GM21529 (cell line): ENCODE measurements at regions not wholly inside any gene's neighbourhood (a gene's known extent, or its start where the extent isn't known, plus 50 kb on each side); places are given as distances from the start of the nearest gene placed in this dataset.
A peak's percentile ranks its signal among the peaks of the same experiment; 100 is the strongest.
"Not testable (repeated sequence)": the region's sequence is repeated elsewhere in the genome, so short reads cannot be mapped to it uniquely, and the experiment has no call there.

Source experiments
- ATAC-seq: cut with Tn5 transposase; IDR thresholded peaks from one replicate; pipeline ENCODE4 v1.9.1; 2021; ENCODE audit not compliant: unreplicated experiment

DNA sequence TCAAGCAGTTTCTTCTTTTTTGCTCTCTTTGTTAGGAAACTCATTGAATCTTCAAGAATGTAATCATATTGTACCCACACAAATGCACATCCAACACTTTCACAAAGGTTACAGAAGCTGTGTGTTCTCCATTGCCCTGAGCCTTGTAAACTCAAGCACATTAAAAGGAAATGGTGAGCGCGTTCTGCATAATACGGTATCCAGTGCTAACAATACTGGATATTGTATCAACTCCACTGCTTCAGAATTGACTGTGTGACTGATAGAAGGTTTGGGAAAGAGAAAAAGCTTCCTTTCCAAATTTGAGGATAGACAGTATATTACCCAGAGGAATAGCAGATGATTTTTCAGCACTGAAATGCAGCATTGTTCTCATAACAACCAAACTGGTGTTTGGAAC lies 268.9 kb upstream of the RBMS3 start:
- ATAC-seq = no peak

DNA sequence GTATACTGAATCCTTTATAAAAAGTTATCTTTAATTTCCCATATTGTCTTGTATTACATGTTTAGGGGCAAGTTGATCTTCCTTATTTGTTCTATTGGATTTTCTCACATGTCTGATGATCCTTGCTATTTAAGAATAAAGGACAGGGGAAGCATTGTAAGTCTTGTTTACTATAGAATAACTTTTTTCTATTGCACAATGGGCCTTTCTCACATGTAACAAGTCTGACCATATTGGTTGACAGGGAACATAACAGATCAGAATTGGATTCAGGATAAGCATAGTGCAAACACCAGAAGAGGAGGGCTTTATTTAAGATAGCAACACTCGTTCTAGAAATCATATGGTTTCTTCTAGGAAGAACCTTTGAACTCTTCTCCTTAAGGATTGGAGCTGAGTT lies 257.9 kb upstream of the RBMS3 start:
- ATAC-seq = no peak

DNA sequence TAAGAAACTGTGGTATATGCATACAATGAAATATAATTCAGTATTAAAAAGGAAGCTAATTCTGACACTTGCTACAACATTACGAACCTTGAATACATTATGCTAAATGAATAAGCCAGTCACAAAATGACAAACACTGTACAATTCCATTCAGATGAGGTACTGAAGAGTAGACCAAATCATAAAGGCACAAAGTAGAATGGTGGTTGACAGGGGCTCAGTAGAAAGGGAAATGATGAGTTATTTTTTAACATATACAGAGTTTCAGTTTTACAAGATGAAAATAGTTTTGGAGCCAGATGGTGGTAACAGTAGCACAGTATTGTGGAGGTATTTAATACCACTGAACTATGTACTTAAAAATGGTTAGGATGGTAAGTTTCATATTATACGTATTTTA lies 254.6 kb upstream of the RBMS3 start:
- peak; percentile 93 for ATAC-seq

DNA sequence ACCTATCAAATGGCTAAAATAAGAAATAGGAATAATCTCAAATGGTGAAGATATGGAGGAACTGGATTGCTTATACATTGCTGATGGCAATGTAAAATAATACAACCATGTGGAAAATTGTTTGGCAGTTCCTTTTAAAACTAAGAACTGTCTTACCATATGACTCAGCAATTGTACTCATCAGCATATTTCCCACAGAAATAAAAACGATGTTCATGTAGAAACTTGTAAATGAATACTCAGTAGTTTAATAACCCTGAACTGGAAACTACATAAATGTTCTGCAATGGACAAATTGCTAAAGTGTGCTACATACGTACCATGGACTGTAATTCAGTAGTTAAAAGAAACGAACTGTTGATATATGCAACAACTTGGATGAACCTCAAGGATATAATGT lies 253.9 kb upstream of the RBMS3 start:
- ATAC-seq = no peak

DNA sequence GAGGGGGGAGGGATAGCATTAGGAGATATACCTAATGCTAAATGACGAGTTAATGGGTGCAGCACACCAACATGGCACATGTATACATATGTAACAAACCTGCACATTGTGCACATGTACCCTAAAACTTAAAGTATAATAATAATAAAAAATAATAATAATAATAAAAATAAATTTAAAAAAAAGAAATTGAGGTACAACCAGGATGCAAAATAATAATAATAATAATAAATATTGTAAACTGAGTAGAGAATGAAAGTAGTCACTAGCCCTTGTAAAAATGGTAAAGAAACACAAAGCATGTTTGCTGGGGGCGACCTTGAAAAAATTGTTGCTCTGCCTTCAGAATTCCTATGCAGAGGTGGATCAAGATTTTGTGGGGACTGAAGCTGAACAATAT lies 249.7 kb upstream of the RBMS3 start:
- ATAC-seq = not testable (repeated sequence)

DNA sequence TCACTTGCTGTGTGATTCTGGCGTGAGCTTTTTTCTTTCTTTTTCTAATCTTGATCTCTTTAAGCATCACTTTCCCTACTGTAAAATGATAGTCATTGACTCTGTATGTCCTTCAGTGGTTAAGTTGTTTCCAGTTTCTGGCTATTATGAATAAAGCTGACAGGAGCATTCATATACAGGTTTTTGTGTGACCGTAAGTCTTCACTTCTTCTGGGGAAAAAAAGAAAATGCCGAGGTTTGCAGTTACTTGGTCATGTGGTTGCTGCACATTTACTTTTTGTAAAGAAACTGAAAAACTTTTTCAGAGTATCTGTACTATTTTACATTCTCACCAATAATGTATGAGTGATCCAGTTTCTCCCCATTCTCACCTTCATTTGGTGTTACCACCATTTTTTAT lies 247.4 kb upstream of the RBMS3 start:
- no peak for ATAC-seq

DNA sequence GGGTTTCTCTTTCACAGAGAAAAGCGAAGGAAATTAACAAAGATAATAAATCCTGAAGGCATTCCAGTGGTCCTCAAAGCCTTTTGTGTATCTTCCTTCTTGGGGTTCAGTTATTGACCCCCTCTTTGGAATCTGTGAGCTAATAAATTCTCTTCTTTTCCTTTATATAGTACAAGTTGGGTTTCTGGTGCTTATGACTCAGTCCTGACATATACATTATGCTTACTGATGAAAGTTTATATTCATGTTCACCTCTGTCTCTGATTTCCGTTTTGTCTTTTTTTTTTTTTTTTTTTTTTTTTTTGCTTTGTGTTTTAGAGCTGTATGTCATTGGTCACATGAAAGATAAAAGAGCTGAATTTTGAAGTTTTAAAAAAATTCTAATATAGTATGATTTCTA lies 230.7 kb upstream of the RBMS3 start:
- no peak for ATAC-seq

DNA sequence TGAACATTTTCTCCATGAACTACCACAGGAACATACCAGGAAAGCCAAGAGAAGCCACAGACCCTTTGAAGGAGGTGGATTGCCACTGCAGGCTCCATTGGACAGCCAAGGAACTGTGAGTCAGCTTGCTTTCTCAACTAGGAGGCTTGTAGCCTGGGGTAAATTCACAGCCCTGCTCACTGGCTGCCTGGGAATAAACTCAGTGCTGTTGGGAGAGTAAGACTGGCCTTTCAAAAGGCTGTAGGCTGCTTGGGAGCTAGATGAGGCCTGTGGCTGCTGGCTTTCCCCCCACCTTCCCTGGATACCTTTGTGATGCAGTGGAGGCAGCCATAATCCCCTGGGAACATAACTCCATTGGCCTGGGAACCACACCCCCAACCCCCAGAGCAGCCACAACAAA lies 223.5 kb upstream of the RBMS3 start:
- no peak for ATAC-seq

DNA sequence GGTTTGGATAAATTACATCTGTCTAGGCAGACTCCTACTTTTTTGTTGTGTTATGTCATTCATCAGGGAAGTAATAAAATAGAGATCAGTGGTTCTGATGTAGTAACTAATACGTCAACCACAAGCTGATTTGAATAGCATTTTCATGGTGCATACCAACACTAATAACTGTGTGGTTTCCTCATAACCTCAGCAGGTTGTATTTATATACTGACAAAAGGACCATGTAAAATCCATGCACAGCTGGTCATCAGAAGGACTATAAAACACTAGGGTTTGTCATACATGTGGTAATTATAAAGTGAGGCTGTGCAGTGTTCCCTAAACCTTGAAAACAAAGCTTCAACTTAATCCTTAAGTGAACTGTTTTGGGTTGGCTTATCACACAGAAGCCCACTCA lies 216.8 kb upstream of the RBMS3 start:
- ATAC-seq = no peak

DNA sequence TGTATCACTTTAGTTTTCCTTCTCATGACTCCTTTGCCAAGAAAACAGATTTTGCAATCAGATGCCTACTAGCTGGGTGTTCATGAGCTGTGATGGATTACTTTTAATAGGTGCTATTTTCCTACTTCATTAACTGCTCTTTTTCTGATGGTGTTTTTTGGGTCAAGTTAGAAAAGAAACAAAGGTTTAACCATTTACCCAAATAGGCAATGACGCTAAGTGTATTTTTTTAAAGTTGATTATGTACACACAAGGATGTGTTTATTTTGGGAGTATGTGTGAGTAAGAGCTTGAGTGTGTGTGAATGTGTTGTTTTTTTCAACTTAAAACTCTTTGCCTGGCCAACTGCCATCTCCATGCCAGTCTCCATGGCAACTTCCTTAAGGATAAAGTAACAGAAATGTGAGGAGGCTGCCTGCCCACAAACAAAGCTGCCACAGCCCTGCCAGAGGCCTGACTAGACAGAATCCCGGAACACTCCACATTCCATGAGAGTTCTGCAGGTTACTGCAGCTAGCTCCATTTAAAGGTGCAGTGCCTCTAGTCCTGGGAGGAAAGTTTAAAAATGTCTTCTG lies 215.6 kb upstream of the RBMS3 start:
- ATAC-seq = no peak

DNA sequence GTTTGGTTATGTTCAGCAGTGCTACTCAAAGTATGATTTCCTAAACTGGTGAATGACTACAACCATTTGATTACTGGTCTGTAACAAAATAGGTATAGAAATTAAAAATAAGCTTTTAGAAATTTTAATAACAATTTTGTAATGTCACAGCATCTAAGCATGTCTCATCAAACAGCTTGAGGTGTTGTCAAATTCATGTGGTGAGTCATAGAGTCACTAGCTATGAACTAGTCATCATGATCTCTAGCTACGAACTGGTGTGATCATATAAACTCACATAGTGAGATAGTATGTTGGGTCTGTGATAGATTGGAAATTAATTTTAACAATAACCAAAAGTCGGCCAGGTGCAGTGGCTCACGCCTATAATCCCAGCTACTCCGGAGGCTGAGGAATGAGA lies 213.9 kb upstream of the RBMS3 start:
- no peak for ATAC-seq

DNA sequence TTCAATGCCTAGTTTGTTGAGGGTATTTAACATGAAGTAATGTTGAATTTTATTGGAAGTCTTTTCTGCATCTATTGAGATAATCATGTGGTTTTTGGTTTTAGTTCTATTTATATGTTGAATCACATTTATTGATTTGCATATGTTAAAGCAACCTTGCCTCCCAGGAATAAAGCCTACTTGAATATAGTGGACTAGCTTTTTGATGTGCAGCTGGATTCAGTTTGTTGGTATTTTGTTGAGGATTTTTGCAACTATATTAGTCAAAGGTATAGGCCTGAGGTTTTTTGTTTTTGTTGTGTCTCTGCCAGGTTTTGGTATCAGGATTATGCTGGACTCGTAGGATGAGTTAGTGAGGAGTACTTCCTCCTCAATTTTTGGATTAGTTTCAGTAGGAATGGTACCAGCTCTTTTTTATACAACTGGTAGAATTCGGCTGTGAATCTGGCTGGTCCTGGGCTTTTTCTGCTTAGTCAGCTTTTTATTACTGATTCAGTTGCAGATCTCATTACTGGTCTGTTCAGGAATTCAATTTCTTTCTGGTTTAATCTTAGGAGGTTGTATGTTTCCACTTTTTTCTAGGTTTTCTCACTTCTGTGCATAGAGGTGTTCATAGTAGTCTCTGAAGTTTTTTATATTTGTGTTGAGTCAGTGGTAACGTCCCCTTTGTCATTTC lies 209.8 kb upstream of the RBMS3 start:
- ATAC-seq = no peak

DNA sequence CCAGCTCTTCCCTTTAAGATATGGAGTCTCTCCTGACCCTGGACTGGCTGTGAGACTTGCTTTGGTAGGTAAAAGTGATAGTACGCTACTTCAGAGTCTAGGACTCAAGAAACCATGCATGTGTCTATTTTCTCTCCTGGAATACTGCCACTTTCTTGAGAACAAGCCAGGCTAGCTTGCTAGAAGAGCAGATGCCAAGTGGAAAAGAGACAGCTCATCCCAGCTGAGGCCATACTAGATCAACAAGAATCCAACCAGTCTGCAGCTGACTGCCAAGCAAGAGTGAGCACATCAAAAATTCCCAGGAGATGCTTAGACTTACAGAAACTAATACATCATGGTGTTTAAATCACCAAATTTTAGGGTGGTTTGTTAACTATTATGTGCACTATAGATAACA lies 208.3 kb upstream of the RBMS3 start:
- ATAC-seq = no peak

DNA sequence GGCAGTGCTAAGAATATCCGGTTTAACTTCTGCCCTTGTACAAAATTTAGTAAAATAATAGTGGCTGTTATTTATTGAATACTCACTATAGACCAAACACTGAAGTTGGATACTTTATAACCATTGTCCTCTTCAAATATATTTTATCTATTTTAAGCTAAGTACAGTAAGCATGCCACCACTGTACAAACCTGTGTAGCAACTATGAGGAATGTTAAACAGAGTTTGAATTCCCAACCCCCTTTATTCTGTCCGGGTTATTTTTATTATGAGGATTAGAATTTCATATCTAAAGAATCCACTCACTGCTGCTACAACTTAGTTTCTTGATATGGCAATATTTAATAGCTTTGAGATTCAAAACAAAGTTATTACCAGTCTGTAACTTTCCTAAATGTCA lies 203.5 kb upstream of the RBMS3 start:
- ATAC-seq = no peak

DNA sequence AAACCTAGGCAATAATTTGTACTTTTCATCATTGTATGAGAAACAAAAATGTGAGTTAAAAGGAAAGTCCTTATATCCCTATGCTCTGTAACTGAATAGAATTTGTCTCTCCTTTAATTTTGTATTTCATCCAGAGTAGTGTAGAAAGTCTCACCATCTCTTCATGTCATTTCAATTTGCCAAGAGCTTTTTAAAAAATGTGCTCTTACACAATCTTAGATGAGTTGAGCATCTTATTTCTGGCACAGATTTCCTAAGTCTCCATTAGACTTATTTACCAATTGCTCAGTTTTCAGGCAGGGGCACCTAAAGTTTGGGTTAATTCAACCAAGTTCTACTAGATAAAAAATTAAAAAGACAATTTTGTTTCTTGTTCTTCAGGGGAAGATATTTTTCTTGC lies 201.5 kb upstream of the RBMS3 start:
- no peak for ATAC-seq

DNA sequence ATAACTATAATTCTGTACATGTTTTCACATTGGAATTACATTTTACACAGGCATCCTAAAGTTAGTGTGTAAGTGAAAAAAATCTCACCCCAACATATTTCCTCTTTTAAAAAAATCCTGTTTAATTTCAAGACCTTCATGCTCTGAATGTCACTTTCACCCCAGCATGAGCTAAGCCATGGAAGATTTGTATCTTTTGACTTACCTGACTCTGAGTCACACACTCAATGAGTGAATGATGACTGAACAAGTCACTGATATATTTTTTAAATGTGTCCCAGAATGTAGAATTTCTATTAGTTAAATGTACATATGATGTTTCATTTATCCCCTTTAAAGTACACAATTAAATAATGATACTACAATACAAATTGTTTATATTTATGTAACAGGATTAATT lies 199.9 kb upstream of the RBMS3 start:
- ATAC-seq = no peak

DNA sequence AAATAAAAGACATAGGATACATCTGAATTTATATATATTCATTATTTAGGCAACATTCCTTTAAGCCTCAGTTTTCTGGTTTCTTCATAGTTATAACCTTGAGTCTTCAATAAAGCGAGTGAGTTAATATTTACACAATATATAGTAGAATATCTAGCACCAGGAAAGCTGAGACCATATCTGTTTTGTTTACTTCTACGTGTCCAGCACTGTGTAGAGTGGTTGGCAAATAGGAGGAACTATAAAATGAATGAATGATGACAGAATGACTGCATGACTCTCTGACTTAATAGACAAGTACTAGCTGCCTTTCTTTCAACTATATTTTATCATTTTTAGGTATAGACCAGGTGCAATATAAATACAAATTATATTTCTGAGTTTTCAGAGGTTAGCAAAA lies 197.8 kb upstream of the RBMS3 start:
- no peak for ATAC-seq

DNA sequence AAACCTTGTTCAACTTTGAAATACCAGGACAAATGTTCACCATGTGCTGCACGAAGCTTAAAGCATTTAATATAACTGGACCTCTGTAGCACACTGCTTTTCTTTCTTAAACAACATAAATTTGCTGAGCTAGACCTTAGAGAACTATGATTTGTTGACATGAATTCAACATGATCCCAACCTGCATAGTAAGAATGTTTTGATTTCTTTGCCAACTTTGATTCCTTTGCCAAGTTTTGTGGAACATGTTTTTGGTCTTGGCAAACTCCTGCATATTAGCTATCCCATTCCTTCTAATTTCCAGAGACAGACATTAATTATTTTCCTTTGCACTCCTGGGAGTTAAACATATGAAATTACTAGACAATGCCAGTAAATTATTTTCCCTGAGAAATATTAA lies 197.2 kb upstream of the RBMS3 start:
- no peak for ATAC-seq

DNA sequence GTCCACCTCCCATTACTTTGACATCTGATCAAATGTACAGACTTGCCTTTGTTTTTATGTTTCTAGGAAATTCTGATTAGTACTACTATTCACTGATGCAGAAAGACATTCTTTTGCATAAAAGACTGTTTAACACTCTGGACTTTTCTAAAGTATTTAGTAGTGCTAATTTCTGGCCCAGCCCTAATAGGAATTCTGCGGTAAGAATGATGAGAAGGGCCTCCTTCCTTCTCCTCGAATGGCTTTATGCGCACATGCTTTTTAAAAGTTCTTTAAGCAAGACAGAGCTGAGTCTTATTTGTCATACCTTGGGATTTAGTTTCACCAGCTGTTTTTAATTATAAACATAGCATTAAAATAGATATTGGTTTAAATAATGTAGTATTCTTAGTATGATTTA lies 192.3 kb upstream of the RBMS3 start:
- ATAC-seq = no peak

DNA sequence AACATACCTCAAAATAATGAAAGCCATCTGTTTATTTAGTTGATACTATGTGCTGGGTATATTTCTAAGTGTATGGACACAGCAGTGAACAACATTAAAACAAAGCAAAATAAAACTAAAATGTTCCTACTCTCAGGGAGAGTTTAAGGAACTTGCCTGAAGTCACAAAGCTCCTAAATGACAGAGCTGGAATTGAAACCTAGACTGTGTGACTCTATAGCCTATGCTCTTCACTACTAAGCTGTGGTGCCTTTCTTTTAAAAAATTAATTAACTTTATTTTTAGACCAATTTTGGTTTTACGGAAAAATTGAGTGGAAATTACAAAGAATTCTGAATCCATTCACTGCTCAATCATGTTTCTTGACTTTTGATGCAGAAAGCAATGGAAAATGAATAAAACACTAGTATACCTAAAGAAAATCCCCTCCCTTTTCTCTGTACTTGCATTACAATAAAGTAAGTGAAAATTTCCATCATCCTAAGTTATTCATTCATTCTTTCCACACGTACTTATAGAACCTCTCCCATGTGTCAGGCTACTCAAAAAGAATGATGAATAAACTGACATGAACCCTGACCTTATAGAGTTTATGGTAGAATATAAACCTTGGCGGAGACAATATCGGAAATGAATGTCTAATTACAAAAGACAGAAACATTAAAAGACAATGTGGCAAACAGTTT lies 189.8 kb upstream of the RBMS3 start:
- ATAC-seq = no peak

DNA sequence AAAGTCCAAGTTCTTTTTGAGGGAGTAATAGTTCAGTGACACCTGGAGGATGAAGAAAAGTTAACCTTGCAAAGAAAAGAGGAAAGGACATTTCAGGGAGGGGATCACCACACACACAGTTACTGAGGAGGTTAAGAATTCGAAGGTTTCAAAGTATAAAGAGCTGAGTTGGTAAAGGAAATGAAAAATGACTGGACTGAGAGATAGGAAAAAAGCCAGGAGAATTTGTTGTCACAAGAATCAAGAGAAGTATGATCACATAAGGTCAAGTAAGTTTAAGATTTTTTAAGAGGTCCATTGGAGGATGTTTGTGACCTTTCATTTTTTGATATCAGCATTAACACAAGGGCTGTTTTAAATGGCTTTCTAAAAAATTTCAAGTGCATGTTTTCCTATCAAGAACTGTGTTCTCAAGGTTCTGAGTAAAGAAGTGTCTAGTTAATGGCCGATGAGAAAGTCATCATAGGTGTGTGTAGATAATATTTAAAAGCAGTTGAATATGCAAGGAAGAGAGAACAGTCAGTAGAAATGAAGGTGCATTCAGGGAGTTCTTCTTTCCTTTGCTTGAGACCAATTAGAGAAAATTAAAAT lies 189.2 kb upstream of the RBMS3 start:
- ATAC-seq = no peak

DNA sequence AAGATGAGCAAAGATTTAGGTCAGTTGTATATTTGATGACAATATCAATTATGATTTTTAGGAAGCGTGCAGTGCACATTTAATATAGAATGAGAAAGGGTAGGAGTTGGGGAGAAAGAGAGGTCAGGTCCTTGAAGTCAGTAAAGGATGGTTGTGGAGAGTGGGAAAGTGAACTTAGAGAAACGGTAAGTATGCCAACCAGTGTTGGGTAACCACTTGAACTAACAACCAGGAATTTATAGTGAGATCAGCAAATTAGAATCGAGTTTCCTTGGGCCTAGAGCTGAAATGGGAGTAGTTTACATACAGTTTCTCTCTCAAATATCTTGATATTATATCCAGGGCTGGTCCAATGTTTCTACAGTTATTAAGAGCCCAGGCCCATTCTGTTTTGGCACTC lies 188.5 kb upstream of the RBMS3 start:
- no peak for ATAC-seq
